Choroid plexus epithelial cell (primary cell): ENCODE measurements at regions not wholly inside any gene's neighbourhood (a gene's known extent, or its start where the extent isn't known, plus 50 kb on each side); places are given as distances from the start of the nearest gene placed in this dataset.
"Not testable (repeated sequence)": the region's sequence is repeated elsewhere in the genome, so short reads cannot be mapped to it uniquely, and the experiment has no call there.

Experiments
- DNase-seq: peaks from one replicate; pipeline ENCODE4 v3.0.0-alpha.2; 2010; ENCODE audit warnings: low read depth
- H3K4me3 ChIP-seq: 2 replicates; pipeline ENCODE4 v1.5.1; 2011; ENCODE audit warnings: low read depth, mild to moderate bottlenecking, control low read depth, low read length, moderate library complexity
- TF ChIP-seq, protein P1 (sequence below): conservative IDR thresholded peaks from 2 replicates; pipeline ENCODE4 v1.5.1; 2011; ENCODE audit warnings: low read depth, mild to moderate bottlenecking, control low read depth, inconsistent platforms, low read length, moderate library complexity

DNA sequence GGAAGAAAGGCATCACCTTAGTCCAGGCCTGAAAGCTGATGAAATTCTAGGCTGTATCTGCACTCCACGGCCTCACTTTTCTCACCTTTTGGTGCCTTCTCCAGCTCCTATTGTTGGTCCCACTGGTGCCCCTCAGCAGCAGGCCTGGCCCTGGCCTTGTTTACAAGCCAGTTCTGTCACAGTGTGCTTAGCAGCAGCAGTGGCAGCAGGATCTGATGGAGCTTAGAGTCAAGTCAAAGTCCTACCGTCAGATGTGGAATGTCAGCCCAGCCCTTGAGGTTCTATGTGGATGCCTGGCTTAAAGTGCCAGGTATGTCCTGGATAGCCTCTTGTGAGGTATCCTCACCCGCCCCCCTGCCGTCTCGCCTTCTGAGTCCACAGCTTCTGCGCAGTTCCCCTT lies 281.3 kb downstream of the SUCLG1 start:
- TF ChIP-seq, protein P1, sequence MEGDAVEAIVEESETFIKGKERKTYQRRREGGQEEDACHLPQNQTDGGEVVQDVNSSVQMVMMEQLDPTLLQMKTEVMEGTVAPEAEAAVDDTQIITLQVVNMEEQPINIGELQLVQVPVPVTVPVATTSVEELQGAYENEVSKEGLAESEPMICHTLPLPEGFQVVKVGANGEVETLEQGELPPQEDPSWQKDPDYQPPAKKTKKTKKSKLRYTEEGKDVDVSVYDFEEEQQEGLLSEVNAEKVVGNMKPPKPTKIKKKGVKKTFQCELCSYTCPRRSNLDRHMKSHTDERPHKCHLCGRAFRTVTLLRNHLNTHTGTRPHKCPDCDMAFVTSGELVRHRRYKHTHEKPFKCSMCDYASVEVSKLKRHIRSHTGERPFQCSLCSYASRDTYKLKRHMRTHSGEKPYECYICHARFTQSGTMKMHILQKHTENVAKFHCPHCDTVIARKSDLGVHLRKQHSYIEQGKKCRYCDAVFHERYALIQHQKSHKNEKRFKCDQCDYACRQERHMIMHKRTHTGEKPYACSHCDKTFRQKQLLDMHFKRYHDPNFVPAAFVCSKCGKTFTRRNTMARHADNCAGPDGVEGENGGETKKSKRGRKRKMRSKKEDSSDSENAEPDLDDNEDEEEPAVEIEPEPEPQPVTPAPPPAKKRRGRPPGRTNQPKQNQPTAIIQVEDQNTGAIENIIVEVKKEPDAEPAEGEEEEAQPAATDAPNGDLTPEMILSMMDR = no peak
- no peak overlapping the region for H3K4me3 ChIP-seq
- DNase-seq = no peak

DNA sequence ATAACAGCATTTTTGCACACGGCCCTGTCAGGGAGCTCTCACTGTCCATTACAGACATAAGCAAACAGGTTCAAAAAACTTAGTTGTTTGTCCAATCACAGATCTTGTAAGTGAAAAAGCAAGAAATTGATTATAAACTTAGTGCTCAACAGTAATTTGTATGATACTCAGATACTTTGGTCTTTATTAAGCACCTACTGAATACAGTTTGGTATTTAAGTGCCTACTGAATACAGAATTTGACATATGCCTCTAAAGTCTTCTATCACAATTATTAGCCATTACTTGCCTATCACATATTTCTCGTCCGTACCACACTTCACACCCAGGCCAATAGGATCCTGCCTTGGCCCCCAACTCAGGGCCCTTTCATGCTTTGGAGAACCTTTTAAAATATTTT lies 283.1 kb downstream of the SUCLG1 start:
- TF ChIP-seq, protein P1 = no peak
- no peak for DNase-seq
- no peak overlapping the region for H3K4me3 ChIP-seq

DNA sequence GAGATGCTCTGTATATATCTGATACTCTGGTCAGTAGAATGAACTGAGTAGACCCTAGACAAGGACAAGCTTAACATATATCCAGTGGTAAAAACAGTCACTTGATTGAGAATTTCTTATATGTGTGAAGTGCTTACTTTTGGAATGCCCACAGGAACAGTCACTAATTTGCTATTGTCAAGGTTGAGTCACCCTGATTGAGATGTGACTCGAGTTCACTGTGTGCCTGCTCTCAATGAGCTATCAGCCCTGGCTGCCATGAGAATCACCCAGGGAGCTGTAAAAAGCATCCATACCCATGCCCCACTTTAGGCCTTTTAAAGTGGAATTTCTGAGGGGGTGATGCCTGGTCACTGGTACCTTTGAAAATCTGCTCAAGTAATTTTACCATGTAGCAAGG lies 283.7 kb downstream of the SUCLG1 start:
- no peak for DNase-seq
- TF ChIP-seq, protein P1 = no peak
- no peak overlapping the region for H3K4me3 ChIP-seq

DNA sequence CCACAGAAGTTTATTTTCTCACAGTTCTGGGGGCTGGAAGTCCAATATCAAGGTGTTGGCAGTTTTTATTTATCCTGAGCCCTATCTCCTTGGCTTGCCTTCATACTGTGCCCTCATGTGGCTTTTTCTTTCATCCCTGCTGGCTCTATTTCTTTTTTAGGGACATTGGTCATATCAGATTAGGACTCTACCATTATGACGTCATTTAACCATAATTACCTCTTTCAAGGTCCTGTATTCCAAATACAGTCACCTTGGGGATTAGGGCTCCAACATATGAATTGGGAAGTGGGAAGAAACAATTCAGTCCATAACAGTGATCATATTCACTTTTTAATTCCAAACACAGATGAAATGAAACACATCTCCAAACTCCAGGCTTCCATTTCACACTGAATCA lies 286.0 kb downstream of the SUCLG1 start:
- DNase-seq = no peak
- TF ChIP-seq, protein P1 = no peak
- no peak overlapping the region for H3K4me3 ChIP-seq

DNA sequence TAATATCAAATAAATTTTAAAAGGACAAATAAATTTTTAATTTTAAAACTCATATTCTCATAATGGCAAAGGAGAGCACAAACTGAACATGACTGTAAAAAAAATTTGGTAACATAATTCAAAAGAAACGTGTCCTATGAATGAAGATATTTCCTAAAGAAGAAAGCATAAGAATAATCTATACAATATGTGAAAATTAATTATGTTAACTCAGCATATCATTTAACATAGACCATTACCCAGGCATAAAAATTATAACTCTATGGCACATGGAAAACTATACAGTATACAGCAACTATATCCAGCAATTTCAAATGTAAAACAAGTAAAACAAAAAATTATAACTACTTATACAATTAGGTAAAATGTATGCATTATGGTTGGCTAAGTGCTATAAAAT lies 288.1 kb downstream of the SUCLG1 start:
- TF ChIP-seq, protein P1 = no peak
- DNase-seq = no peak

DNA sequence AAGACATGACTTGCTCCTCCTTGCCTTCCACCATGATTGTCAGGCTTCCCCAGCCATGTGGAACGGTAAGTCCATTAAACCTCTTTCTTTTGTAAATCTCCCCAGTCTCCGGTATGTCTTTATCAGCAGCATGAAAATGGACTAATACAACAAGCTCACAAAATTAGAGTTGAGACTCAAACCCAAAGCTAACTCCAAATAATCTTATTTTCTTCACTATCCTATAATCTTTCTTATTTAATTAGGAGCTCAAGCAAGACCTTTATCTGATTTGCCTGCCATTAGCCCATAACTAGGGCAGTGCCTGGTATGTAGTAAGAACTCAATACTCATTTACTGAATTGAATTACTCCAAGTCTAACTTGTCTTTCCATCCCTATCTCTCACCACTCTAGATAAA lies 289.2 kb downstream of the SUCLG1 start:
- DNase-seq = no peak

More for the DNA sequence above, 288.1 kb downstream of the SUCLG1 start:
- no peak overlapping the region for H3K4me3 ChIP-seq

DNA sequence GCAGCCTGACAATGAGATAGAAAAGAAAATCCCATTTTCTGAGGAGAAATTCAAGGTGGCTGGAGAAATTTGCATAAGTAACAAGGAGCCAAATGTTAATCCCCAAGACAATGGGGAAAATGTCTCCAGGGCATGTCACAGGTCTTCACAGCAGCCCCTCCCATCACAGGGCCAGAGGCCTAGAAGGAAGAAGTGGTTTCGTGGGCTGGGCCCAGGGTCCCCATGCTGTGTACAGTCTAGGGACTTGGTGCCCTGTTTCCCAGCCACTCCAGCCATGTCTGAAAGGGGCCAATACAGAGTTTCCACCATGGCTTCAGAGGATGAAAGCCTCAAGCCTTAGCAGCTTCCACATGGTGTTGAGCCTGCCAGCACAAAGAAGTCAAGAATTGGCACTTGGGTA lies 290.5 kb downstream of the SUCLG1 start:
- H3K4me3 ChIP-seq, DNase-seq: not testable (repeated sequence)

More for the DNA sequence above, 289.2 kb downstream of the SUCLG1 start:
- no peak overlapping the region for H3K4me3 ChIP-seq
- TF ChIP-seq, protein P1 = no peak

DNA sequence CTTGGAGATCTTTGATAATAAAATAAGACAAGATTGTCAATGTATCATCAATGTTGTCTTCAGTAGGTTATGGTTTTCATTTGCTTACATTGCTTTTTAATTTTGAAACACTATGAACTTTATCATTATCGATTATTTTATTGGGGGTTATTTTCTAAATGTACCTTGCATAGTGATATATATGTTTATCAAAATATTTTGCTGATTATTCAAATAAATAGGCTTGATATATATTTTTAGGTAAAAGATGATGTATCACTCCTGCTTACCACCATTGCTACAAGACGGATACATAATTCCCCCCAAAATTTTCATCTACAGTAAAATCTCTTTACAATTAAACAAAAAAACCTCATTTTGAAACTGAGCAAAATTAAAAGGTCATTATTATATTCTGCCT lies 293.8 kb downstream of the SUCLG1 start:
- H3K4me3 ChIP-seq = no peak overlapping the region
- TF ChIP-seq, protein P1 = no peak
- DNase-seq = no peak
